HepG2 (cell line): ENCODE measurements at regions not wholly inside any gene's neighbourhood (a gene's known extent, or its start where the extent isn't known, plus 50 kb on each side); places are given as distances from the start of the nearest gene placed in this dataset.

Experiments
- ATAC-seq: fragments of 200-7000 bp; cut with Tn5 transposase; 3 replicates; pipeline ENCODE4 v1.9.1; 2020; ENCODE audit warnings: mild to moderate bottlenecking, moderate library complexity
- BruUV-seq: library from RNA; stranded (reverse); fragments of 400-500 nt; replicated peaks from 2 replicates; lab custom pipeline; 2021; lab: Mats Ljungman, UMichigan
- CTCF ChIA-PET: fragments of 300-600 bp; formaldehyde crosslinking; extraction: SDS; loops from one replicate; lab custom pipeline; 2021; ENCODE audit warnings: low total read pairs, inconsistent platforms, low intra/inter-chr PET ratio; lab: Yijun Ruan, JAX
- POLR2A ChIA-PET: fragments of 350-600 bp; sonication (Branson Sonifier 250); formaldehyde crosslinking; loops from one replicate; lab custom pipeline; 2020; ENCODE audit warnings: antibody characterized with exemption, inconsistent platforms; lab: Yijun Ruan, JAX
- DNase-seq: peaks from one replicate; pipeline ENCODE4 v3.0.0-alpha.2; 2015; ENCODE audit warnings: low spot score
- FAIRE-seq: peaks from 3 replicates; lab custom pipeline; 2011; peaks lifted over from hg19 to GRCh38; lab: Jason Lieb, UNC
- H2AFZ ChIP-seq: one replicate; pipeline ENCODE4 v1.6.1; 2011; ENCODE audit warnings: low read length, inconsistent platforms
- H3K27ac ChIP-seq: fragments of 300-600 bp; 3 replicates; pipeline ENCODE4 v1.8.0; 2011; ENCODE audit warnings: mixed run types, mild to moderate bottlenecking, mixed read lengths, low read length, inconsistent platforms; ENCODE audit not compliant: insufficient read depth; ENCODE audit errors: extremely low read length
- H3K27me3 ChIP-seq, 2 experiments: fragments of 200-600 bp in 1 of 2; 2 replicates in 1 of 2; 3 replicates in 1 of 2; pipeline versions ENCODE4 v1.6.0 to v1.8.0; 2011; ENCODE audit warnings: low read length in 2 of 2, mild to moderate bottlenecking in 2 of 2, moderate library complexity in 2 of 2, inconsistent platforms in 1 of 2; ENCODE audit not compliant: insufficient read depth in 2 of 2, control insufficient read depth in 1 of 2
- H3K36me3 ChIP-seq, 2 experiments: fragments of 200-600 bp in 1 of 2; replicated peaks in 1 of 2; 2 replicates in 1 of 2; 3 replicates in 1 of 2; pipeline versions ENCODE4 v1.5.1 to v1.8.0; 2011; ENCODE audit warnings: low read length in 2 of 2, inconsistent platforms in 1 of 2; ENCODE audit not compliant: insufficient read depth in 2 of 2, control insufficient read depth in 1 of 2
- H3K4me1 ChIP-seq: 2 replicates; pipeline ENCODE4 v1.5.1; 2012; ENCODE audit warnings: low read length, inconsistent platforms; ENCODE audit not compliant: insufficient read depth
- H3K4me2 ChIP-seq: 2 replicates; pipeline ENCODE4 v1.6.0; 2011; ENCODE audit warnings: low read depth, low read length, inconsistent platforms
- H3K4me3 ChIP-seq, 3 experiments: fragments of 200-600 bp in 1 of 3; sonication (generic), shearing (Covaris generic) in 1 of 3; replicated peaks in 1 of 3; 2 replicates each; pipeline ENCODE4 v1.5.1; 2011 to 2016; ENCODE audit warnings: low read length in 3 of 3, inconsistent platforms in 2 of 3, low read depth in 2 of 3, mild to moderate bottlenecking in 2 of 3, control low read depth in 1 of 3, mixed read lengths in 1 of 3; ENCODE audit not compliant: insufficient read depth in 1 of 3
- H3K79me2 ChIP-seq: one replicate; pipeline ENCODE4 v1.6.1; 2011; ENCODE audit warnings: low read length, inconsistent platforms; ENCODE audit not compliant: insufficient read depth
- H3K9ac ChIP-seq: 2 replicates; pipeline ENCODE4 v1.6.0; 2011; ENCODE audit warnings: mild to moderate bottlenecking, low read depth, low read length, inconsistent platforms; ENCODE audit not compliant: insufficient read depth
- H3K9me3 ChIP-seq: 2 replicates; pipeline ENCODE4 v1.5.1; 2012; ENCODE audit warnings: mild to moderate bottlenecking, low read length
- H4K20me1 ChIP-seq: 2 replicates; pipeline ENCODE4 v1.6.0; 2011; ENCODE audit warnings: inconsistent platforms, mild to moderate bottlenecking, low read length, moderate library complexity; ENCODE audit not compliant: insufficient read depth
- ISX ChIP-seq: sonication (generic); formaldehyde crosslinking; conservative IDR thresholded peaks from 2 replicates; pipeline ENCODE4 v1.5.0; 2020; ENCODE audit warnings: missing genetic modification reagents
- MLLT10 ChIP-seq: sonication (generic); formaldehyde crosslinking; IDR thresholded peaks from 2 replicates; pipeline ENCODE4 v1.4.0; 2020; ENCODE audit warnings: missing genetic modification reagents
- NFE2L1 ChIP-seq: sonication (generic); formaldehyde crosslinking; IDR thresholded peaks from 2 replicates; pipeline ENCODE4 v1.4.0; 2020; ENCODE audit warnings: missing genetic modification reagents, mild to moderate bottlenecking, borderline replicate concordance
- NFRKB ChIP-seq: fragments of 450-650 bp; IDR thresholded peaks from 2 replicates; pipeline ENCODE4 v1.6.1; 2017
- RBAK ChIP-seq: sonication (generic); formaldehyde crosslinking; IDR thresholded peaks from 2 replicates; pipeline ENCODE4 v1.5.1; 2020; ENCODE audit warnings: mild to moderate bottlenecking, missing genetic modification reagents
- SALL2 ChIP-seq: sonication (generic); formaldehyde crosslinking; IDR thresholded peaks from 2 replicates; pipeline ENCODE4 v1.8.1; 2023; ENCODE audit warnings: mild to moderate bottlenecking, missing genetic modification reagents, inconsistent platforms
- SMYD3 ChIP-seq: sonication (generic); formaldehyde crosslinking; IDR thresholded peaks from 2 replicates; pipeline ENCODE4 v1.8.1; 2023; ENCODE audit warnings: mild to moderate bottlenecking, missing genetic modification reagents
- SP4 ChIP-seq: sonication (generic); formaldehyde crosslinking; IDR thresholded peaks from 2 replicates; pipeline ENCODE4 v1.8.1; 2023; ENCODE audit warnings: mild to moderate bottlenecking, missing genetic modification reagents
- ZBTB8A ChIP-seq: sonication (generic); formaldehyde crosslinking; IDR thresholded peaks from 2 replicates; pipeline ENCODE4 v1.4.0; 2020; ENCODE audit warnings: mild to moderate bottlenecking, low read depth, missing genetic modification reagents, borderline replicate concordance
- WGBS: methylation state at CpG from one replicate; pipeline ENCODE4 v1.1.6; 2017; ENCODE audit warnings: low lambda C conversion rate; 5-methylcytosine and 5-hydroxymethylcytosine counted together
- in situ Hi-C: cut with HindIII; loops from 2 replicates; pipeline ENCODE4 v1.10.0; 2017; ENCODE audit warnings: low pct_unique_long_range_greater_than_20kb; ENCODE audit not compliant: extremely low pct_ligation_motif_present
- intact Hi-C: fragments of 100-400 bp; cut with micrococcal nuclease; formaldehyde crosslinking; loops from one replicate; pipeline ENCODE4 v1.10.0; 2022; ENCODE audit not compliant: unreplicated experiment
- TF ChIP-seq, protein P1 (sequence below): sonication (generic); formaldehyde crosslinking; IDR thresholded peaks from 2 replicates; pipeline ENCODE4 v1.4.0; 2020; ENCODE audit warnings: missing genetic modification reagents, borderline replicate concordance
- TF ChIP-seq, protein P2 (sequence below): sonication (generic); formaldehyde crosslinking; IDR thresholded peaks from 2 replicates; pipeline ENCODE4 v1.9.0; 2022; ENCODE audit warnings: missing genetic modification reagents, mild to moderate bottlenecking, borderline replicate concordance
- TF ChIP-seq, protein P3 (sequence below): IDR thresholded peaks from 2 replicates; pipeline ENCODE4 v1.6.1; 2016; ENCODE audit warnings: missing genetic modification reagents, missing compliant biosample characterization
- TF ChIP-seq, protein P4 (sequence below): sonication (generic); formaldehyde crosslinking; IDR thresholded peaks from one replicate; pipeline ENCODE4 v1.5.1; 2020; ENCODE audit warnings: mild to moderate bottlenecking, missing genetic modification reagents; ENCODE audit errors: not compliant biosample characterization

DNA sequence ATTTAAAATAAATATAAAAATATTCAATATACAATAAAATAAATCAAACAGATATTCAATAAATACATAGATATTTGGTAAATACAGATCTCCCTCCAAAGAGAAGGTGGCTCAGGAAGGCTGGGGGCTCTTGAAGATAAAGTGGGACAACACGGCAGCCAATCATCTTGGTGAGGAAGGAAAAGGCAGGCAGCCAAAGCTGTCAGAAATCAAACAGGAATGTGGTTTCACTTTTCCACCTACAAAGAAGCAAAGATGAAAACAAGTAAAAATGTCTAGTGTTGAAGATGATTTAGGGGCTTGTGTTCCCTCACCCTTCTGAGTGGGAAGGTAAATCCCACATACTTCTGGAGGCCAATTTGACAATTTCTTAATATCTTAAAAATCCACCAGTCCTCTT, 85.7 kb downstream of the B3GNT2 start:
- DNase-seq (no peak), ATAC-seq (no peak), FAIRE-seq (no peak)
- ChIA-PET CTCF (no interaction called here), POLR2A (no interaction called here)
- Histone ChIP-seq H2AFZ (no peak overlapping the region), H3K27me3 (no peaks in the 10 kb centered on the region), H3K9ac (no peak overlapping the region), H3K36me3 (no peaks in the 10 kb centered on the region), H3K9me3 (peaks cover 36% of the 10 kb centered on the region), H3K79me2 (no peaks in the 10 kb centered on the region), H3K4me3 (no peak overlapping the region), H3K27ac (no peak overlapping the region), H3K4me2 (no peak overlapping the region), H3K4me1 (no peaks in the 10 kb centered on the region), H4K20me1 (no peaks in the 10 kb centered on the region)
- no TSS peak for BruUV-seq
- in situ Hi-C loops = no loop called here
- intact Hi-C loops = no loop called here
- 29% methylated on average over 1 of the region's 1 CpG for WGBS
- TF ChIP-seq ZBTB8A (no peak), NFRKB (no peak), SP4 (no peak), SMYD3 (CRISPR knock-in tag) (no peak), SALL2 (CRISPR knock-in tag) (no peak), RBAK (CRISPR knock-in tag) (no peak), MLLT10 (CRISPR knock-in tag) (no peak), NFE2L1 (CRISPR knock-in tag) (no peak), ISX (CRISPR knock-in tag) (no peak)
- TF ChIP-seq, protein P1, sequence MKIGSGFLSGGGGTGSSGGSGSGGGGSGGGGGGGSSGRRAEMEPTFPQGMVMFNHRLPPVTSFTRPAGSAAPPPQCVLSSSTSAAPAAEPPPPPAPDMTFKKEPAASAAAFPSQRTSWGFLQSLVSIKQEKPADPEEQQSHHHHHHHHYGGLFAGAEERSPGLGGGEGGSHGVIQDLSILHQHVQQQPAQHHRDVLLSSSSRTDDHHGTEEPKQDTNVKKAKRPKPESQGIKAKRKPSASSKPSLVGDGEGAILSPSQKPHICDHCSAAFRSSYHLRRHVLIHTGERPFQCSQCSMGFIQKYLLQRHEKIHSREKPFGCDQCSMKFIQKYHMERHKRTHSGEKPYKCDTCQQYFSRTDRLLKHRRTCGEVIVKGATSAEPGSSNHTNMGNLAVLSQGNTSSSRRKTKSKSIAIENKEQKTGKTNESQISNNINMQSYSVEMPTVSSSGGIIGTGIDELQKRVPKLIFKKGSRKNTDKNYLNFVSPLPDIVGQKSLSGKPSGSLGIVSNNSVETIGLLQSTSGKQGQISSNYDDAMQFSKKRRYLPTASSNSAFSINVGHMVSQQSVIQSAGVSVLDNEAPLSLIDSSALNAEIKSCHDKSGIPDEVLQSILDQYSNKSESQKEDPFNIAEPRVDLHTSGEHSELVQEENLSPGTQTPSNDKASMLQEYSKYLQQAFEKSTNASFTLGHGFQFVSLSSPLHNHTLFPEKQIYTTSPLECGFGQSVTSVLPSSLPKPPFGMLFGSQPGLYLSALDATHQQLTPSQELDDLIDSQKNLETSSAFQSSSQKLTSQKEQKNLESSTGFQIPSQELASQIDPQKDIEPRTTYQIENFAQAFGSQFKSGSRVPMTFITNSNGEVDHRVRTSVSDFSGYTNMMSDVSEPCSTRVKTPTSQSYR (CRISPR knock-in tag) = no peak
- TF ChIP-seq, protein P2, sequence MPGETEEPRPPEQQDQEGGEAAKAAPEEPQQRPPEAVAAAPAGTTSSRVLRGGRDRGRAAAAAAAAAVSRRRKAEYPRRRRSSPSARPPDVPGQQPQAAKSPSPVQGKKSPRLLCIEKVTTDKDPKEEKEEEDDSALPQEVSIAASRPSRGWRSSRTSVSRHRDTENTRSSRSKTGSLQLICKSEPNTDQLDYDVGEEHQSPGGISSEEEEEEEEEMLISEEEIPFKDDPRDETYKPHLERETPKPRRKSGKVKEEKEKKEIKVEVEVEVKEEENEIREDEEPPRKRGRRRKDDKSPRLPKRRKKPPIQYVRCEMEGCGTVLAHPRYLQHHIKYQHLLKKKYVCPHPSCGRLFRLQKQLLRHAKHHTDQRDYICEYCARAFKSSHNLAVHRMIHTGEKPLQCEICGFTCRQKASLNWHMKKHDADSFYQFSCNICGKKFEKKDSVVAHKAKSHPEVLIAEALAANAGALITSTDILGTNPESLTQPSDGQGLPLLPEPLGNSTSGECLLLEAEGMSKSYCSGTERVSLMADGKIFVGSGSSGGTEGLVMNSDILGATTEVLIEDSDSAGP (CRISPR knock-in tag) = no peak
- TF ChIP-seq, protein P3, sequence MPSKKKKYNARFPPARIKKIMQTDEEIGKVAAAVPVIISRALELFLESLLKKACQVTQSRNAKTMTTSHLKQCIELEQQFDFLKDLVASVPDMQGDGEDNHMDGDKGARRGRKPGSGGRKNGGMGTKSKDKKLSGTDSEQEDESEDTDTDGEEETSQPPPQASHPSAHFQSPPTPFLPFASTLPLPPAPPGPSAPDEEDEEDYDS (CRISPR knock-in tag) = no peak
- TF ChIP-seq, protein P4, sequence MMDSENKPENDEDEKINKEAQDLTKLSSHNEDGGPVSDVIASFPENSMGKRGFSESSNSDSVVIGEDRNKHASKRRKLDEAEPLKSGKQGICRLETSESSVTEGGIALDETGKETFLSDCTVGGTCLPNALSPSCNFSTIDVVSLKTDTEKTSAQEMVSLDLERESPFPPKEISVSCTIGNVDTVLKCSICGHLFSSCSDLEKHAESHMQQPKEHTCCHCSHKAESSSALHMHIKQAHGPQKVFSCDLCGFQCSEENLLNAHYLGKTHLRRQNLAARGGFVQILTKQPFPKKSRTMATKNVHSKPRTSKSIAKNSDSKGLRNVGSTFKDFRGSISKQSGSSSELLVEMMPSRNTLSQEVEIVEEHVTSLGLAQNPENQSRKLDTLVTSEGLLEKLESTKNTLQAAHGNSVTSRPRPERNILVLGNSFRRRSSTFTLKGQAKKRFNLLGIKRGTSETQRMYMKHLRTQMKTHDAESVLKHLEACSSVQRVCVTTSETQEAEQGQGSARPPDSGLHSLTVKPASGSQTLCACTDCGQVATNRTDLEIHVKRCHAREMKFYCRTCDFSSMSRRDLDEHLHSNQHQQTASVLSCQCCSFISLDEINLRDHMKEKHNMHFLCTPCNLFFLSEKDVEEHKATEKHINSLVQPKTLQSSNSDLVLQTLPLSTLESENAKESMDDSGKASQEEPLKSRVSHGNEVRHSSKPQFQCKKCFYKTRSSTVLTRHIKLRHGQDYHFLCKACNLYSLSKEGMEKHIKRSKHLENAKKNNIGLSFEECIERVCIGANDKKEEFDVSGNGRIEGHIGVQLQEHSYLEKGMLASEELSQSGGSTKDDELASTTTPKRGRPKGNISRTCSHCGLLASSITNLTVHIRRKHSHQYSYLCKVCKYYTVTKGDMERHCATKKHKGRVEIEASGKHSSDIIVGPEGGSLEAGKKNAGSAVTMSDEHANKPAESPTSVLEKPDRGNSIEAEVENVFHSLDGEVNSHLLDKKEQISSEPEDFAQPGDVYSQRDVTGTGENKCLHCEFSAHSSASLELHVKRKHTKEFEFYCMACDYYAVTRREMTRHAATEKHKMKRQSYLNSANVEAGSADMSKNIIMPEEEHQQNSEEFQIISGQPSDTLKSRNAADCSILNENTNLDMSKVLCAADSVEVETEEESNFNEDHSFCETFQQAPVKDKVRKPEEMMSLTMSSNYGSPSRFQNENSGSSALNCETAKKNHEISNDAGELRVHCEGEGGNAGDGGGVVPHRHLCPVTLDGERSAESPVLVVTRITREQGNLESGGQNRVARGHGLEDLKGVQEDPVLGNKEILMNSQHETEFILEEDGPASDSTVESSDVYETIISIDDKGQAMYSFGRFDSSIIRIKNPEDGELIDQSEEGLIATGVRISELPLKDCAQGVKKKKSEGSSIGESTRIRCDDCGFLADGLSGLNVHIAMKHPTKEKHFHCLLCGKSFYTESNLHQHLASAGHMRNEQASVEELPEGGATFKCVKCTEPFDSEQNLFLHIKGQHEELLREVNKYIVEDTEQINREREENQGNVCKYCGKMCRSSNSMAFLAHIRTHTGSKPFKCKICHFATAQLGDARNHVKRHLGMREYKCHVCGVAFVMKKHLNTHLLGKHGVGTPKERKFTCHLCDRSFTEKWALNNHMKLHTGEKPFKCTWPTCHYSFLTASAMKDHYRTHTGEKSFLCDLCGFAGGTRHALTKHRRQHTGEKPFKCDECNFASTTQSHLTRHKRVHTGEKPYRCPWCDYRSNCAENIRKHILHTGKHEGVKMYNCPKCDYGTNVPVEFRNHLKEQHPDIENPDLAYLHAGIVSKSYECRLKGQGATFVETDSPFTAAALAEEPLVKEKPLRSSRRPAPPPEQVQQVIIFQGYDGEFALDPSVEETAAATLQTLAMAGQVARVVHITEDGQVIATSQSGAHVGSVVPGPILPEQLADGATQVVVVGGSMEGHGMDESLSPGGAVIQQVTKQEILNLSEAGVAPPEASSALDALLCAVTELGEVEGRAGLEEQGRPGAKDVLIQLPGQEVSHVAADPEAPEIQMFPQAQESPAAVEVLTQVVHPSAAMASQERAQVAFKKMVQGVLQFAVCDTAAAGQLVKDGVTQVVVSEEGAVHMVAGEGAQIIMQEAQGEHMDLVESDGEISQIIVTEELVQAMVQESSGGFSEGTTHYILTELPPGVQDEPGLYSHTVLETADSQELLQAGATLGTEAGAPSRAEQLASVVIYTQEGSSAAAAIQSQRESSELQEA = no peak
